ENCODE measurements at regions not wholly inside any gene's neighbourhood (a gene's known extent, or its start where the extent isn't known, plus 50 kb on each side); places are given as distances from the start of the nearest gene placed in this dataset.

DNA sequence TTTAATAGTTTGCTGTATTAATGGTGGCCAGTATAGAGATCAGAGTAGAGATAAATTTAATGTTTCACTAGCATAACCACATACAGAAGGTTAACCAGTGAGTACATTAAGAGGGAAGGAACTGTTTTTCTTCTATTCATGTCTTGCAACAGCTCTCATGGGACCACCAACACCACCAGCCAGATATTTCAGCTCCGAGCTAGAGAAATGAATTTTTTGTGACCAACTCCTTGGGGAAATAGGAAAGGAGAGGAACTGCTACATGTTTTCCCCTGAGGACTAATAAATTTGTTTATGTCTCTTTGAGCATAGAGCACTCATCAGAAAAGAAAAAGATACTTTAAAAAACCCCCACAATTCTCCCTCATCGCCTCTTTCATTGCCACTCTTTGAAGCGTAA is 247.5 kb downstream of the MBNL1 start:
- no peak for DNase-seq (ENCODE audit: low read depth)

DNA sequence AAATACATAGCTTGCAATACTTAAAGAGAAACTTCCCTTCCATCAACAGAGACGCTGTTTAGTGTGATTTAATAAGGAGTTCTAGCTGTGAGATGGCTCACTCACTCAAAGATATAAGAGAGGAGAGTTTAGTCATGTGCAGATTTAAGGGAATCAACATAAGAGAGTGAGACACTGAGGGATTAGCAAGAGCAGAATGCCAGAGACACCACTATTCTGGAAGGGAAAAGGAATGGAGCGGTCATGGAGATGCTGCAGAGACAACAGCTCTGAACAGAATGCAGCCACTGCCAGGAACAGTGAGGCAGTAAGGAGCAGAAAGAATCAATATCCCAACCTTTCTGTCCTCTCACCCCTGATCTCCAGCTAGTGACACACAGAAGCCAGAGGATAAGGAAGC is 248.8 kb downstream of the MBNL1 start:
- no peak for DNase-seq (ENCODE audit: low read depth)

DNA sequence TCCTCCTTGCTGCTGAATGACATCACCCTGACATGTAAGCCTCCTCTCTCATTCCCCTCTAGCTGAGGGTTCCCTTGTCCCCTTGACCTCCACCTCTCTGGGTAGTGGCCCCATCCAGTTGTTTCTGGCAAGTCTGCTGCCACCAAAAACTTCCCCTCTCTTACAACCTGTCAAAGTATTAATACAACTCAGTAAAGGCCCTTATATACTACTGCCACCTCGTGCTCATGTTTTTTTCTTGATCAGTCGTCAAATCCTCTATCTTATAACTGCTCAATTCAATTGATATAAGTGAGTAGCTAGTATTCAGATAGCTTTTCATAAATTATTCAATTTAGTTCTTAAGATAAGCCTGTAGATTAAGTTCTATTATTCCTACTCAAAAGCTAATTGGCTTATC is 249.6 kb downstream of the MBNL1 start:
- DNase-seq (ENCODE audit: low read depth), result no peak

GRCh38 chr3:152519376-152519775 is 250.6 kb downstream of the MBNL1 start:
- no peak for DNase-seq (ENCODE audit: low read depth)

DNA sequence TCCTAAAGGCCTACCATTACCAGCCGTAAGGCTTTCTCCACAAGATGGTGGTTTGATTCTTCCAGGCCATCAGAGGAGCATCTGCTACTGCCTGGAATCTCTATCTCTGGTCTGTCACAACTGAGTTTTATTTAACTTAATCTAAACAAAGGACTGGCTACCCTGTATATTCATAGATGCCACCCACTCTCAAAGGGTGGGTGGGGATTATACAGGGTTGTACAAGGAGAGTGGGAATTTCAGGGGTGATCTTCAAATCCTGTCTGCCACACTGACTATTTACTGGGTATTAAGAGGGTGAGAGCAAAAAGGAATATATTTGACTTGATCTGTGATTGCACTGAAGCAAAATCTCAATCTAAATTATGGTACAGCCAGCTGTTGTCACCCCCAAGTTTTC is 253.3 kb downstream of the MBNL1 start:
- DNase-seq (ENCODE audit: low read depth), result no peak

DNA sequence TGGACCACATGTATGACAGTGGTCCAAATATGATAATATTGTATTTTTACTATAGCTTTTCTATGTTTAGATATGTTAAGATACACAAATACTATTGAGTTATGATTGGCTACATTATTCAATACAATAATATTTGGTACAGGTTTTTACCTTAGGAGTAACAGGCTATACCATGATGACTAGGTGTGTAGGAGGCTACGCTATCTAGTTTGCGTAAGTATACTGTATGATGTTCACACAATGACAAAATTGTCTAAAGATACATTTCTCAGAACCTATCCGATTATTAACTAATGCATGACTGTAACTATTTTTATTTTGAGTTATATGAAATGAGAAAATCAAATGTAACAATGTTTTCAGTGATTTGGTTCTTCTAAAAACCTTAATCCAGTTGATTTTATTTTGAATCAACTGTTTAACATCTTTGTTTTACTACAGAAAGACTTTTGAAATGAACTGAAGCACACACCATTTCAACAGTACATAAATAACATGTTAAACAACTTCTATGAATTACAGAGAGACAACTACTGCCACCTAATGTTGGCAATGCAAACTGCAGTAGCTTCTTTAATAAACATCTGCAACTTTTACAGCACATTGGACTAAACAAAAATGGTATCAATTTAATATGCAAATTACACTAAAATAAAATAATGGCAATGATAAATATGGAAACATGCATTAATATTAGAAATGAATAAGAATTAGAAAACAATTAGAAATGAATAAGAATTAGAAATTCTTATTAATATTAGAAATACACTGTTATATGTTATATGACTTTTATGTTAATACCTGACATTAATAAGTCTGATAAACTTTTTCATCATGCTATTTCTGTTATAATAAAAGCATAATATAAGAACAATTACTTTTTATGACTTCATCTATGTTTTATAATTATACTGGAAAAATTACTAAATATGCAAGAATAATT is 255.7 kb downstream of the MBNL1 start:
- DNase-seq (ENCODE audit: low read depth), result peak; percentile 27

DNA sequence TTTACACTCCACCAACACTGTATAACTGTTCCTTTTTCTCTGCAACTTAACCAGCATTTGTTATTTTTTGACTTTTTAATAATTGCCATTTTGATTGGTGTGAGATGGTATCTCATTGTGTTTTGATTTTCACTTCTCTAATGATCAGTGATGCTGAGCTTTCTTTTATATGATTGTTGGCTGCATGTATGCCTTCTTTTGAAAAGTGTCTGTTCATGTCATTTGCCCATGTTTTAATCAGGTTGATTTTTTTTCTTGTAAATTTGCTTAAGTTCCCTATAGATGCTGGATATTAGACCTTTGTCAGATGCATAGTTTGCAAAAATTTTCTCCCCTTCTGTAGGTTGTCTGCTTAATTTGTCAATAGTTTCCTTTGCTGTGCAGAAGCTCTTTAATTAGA is 263.0 kb downstream of the MBNL1 start:
- DNase-seq (ENCODE audit: low read depth), result no peak

GRCh38 chr3:152538518-152538917 is 269.8 kb downstream of the MBNL1 start:
- no peak for DNase-seq (ENCODE audit: low read depth)

GRCh38 chr3:152539191-152539764 is 270.5 kb downstream of the MBNL1 start:
- DNase-seq (ENCODE audit: low read depth), result no peak

- no peak for DNase-seq (ENCODE audit: low read depth)
These were observed 271.4 kb downstream of the MBNL1 start for GRCh38 chr3:152540120-152540519.

GRCh38 chr3:152547153-152547552 is 278.4 kb downstream of the MBNL1 start:
- no peak for DNase-seq (ENCODE audit: low read depth)

DNA sequence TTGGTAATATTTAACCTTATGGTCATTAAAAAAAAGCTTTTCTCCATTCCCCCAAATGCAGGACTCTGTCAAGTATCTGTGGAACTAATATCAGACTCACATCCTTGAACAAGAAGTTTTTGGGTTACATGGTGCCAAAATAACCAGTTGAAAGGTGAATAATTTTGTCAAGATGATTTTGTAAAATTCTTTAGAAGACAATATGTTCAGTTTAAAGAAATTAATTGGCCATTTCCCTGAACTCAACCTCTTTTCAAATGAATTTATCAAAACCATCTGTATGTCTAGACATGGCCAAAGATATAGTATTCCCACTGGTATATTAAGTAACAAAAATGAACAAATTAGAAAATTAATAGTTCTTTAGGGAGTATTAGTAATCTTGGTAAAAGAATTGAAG is 280.5 kb downstream of the MBNL1 start:
- no peak for DNase-seq (ENCODE audit: low read depth)

- DNase-seq (ENCODE audit: low read depth), result no peak
These were observed 281.6 kb downstream of the MBNL1 start for GRCh38 chr3:152550284-152550683.

GRCh38 chr3:152554980-152555379 is 280.0 kb upstream of the P2RY1 start:
- DNase-seq (ENCODE audit: low read depth), result no peak

DNA sequence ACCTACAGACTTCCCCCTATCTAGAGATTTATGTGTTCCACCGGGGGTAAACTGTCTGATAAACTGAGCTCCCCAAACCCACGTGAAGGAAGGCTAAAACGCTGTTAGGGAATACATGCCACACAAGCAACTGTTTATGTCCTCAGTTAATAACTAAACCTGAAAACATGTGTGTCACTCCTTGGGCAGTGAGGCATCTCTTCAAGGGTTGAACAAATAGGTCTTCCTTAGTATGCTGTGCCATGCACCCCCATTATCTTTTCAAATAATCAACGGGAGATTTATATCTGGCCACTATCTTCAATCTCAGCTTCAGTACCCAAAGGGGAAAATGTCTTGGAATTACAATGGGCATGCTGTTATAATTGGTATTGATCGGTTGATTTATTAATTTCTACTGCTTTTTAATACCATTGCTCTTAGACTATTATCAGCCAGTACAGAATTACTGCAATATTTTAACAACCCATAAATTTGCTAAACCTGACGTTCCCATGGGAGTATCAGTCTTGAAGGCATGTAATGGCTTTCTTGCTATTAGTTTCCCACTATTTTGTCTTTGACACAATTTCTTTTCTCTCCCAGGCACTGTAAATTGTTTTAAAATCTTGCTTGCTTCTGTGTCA is 279.2 kb upstream of the P2RY1 start:
- DNase-seq (ENCODE audit: low read depth), result no peak

- DNase-seq (ENCODE audit: low read depth), result no peak
These were observed 278.1 kb upstream of the P2RY1 start for GRCh38 chr3:152556731-152557254.

DNA sequence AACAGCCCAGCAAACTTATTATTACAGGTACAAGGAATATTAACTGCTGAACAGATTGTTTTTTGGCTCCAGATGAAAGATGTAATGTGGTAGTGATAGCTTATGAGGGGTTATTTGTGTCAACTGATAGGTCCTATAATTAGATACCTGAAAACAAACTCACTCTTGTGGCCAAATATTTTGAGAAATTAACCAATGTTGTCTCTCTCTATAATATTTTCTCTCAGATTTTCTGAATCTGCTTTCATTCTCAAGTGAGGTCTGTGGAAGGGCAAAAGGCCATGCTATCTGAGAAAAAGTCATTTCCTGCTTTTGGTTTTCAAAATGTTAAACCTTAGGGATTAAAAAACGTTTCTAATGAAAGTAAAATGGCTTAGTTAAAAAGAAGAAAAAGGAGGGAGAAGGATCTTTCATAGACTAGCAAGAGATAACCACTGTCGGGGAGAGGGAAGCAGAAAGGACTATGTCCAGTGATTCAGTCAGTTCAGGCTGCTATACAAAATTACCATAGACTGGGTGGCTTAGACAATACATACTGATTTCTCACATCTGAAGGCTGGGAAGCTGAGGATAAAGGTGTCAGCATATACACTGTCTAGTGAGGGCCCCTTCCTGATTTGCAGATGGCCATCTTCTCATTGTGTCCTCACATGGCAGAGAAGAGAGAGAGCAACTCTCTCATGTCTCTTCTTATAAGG is 277.5 kb upstream of the P2RY1 start:
- no peak for DNase-seq (ENCODE audit: low read depth)

DNA sequence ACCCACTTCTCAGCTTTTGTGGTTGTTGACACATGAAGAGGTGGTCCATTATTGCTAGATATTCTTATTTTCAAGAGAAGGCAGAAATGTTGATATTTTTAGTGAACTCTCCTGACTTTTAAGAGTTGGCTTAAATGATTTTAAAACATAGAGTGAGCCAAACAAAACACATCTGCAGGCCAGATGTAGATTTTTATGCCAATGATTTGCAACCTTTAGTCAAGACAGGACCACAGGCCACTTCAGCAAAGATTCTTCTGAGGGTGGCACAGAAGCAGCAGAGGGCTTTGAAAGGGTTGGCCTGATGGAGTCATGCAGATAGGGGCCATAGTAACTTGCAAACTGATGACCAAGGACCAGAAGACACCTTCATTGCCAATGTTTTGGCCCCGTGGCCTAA is 276.5 kb upstream of the P2RY1 start:
- DNase-seq (ENCODE audit: low read depth), result no peak

GRCh38 chr3:152559246-152559645 is 275.7 kb upstream of the P2RY1 start:
- DNase-seq (ENCODE audit: low read depth), result no peak

GRCh38 chr3:152564459-152564858 is 270.5 kb upstream of the P2RY1 start:
- no peak for DNase-seq (ENCODE audit: low read depth)

DNA sequence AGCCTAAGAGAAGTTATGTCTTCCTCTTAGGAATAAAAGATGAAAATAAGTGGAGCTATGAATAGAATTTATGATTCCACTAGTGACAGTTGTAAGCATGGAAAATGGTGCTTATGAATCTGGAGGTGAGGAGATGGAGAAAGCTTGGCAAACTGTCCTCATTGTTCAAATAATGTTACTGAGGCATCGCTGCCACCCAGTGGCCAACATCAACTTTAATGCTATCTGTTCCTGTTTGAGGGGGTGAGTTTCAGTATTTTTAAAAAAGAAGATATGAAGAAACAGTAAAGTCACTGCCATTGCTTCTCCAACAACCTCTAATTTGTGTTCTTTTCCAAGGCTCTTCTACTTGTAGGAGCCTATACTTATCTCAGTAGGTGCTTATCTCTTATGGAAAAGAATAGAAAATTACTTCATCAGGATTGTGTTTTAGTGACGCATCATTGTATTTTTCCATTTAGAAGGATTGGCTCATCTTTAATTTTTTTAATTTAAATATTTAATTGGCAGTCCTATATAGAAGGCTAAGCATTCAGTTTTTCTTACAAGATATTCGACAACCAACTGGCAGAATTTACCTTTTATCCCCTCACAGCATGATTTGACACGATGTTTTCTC is 260.4 kb upstream of the P2RY1 start:
- peak; percentile 4 for DNase-seq (ENCODE audit: low read depth)

GRCh38 chr3:152578769-152579168 is 256.2 kb upstream of the P2RY1 start:
- DNase-seq (ENCODE audit: low read depth), result no peak
